ENCODE measurements at regions not wholly inside any gene's neighbourhood (a gene's known extent, or its start where the extent isn't known, plus 50 kb on each side); places are given as distances from the start of the nearest gene placed in this dataset.

- DNase-seq, result no peak
- ChIA-PET POLR2A (no interaction called here), CTCF (no interaction called here)
- Mint-ChIP-seq H3K27ac (no peak overlapping the region), H3K4me3 (no peak overlapping the region), H3K36me3 (ENCODE audit: low read depth) (no peaks in the 10 kb centered on the region), H3K27me3 (ENCODE audit: low read depth) (no peaks in the 10 kb centered on the region), H3K9me3 (ENCODE audit: insufficient read depth) (peaks cover 5% of the 10 kb centered on the region), H3K4me1 (ENCODE audit: low read depth) (no peaks in the 10 kb centered on the region)
- no peak for ATAC-seq
These were observed 479.4 kb downstream of the TLR4 start for GRCh38 chr9:118183576-118183975.

- Mint-ChIP-seq H3K9me3 (ENCODE audit: insufficient read depth) (peaks cover 5% of the 10 kb centered on the region), H3K4me3 (no peak overlapping the region), H3K4me1 (ENCODE audit: low read depth) (no peaks in the 10 kb centered on the region), H3K27me3 (ENCODE audit: low read depth) (no peaks in the 10 kb centered on the region), H3K27ac (no peak overlapping the region), H3K36me3 (ENCODE audit: low read depth) (no peaks in the 10 kb centered on the region)
- DNase-seq, result no peak
- ATAC-seq, result no peak
- ChIA-PET CTCF (no interaction called here), POLR2A (no interaction called here)
These were observed 483.2 kb downstream of the TLR4 start for GRCh38 chr9:118187408-118187807.

- no peak overlapping the region for H3K27ac Mint-ChIP-seq
- CTCF ChIA-PET, result no interaction called here
- H3K4me1 Mint-ChIP-seq (ENCODE audit: low read depth), result no peaks in the 10 kb centered on the region
- H3K9me3 Mint-ChIP-seq (ENCODE audit: insufficient read depth), result peaks cover 5% of the 10 kb centered on the region
- H3K4me3 Mint-ChIP-seq, result no peak overlapping the region
- DNase-seq (no peak), ATAC-seq (no peak)
- POLR2A ChIA-PET, result no interaction called here
- no peaks in the 10 kb centered on the region for H3K27me3 Mint-ChIP-seq (ENCODE audit: low read depth)
- no peaks in the 10 kb centered on the region for H3K36me3 Mint-ChIP-seq (ENCODE audit: low read depth)
These were observed 485.4 kb downstream of the TLR4 start for GRCh38 chr9:118189615-118190014.

GRCh38 chr9:118192807-118193206 lies 488.6 kb downstream of the TLR4 start:
- H3K4me1 Mint-ChIP-seq (ENCODE audit: low read depth), result no peaks in the 10 kb centered on the region
- ChIA-PET POLR2A (no interaction called here), CTCF (no interaction called here)
- no peak overlapping the region for H3K27ac Mint-ChIP-seq
- no peaks in the 10 kb centered on the region for H3K27me3 Mint-ChIP-seq (ENCODE audit: low read depth)
- H3K9me3 Mint-ChIP-seq (ENCODE audit: insufficient read depth), result peaks cover 5% of the 10 kb centered on the region
- no peaks in the 10 kb centered on the region for H3K36me3 Mint-ChIP-seq (ENCODE audit: low read depth)
- DNase-seq (no peak), ATAC-seq (no peak)
- no peak overlapping the region for H3K4me3 Mint-ChIP-seq

- Mint-ChIP-seq H3K27me3 (ENCODE audit: low read depth) (no peaks in the 10 kb centered on the region), H3K9me3 (ENCODE audit: insufficient read depth) (no peaks in the 10 kb centered on the region), H3K4me3 (no peak overlapping the region), H3K4me1 (ENCODE audit: low read depth) (no peaks in the 10 kb centered on the region), H3K36me3 (ENCODE audit: low read depth) (no peaks in the 10 kb centered on the region), H3K27ac (no peak overlapping the region)
- CTCF ChIA-PET, result no interaction called here
- POLR2A ChIA-PET, result no interaction called here
- no peak for DNase-seq
- no peak for ATAC-seq
These were observed 505.1 kb downstream of the TLR4 start for GRCh38 chr9:118209343-118209742.

- Mint-ChIP-seq H3K9me3 (ENCODE audit: insufficient read depth) (no peaks in the 10 kb centered on the region), H3K4me1 (ENCODE audit: low read depth) (no peaks in the 10 kb centered on the region), H3K27me3 (ENCODE audit: low read depth) (no peaks in the 10 kb centered on the region), H3K4me3 (no peak overlapping the region), H3K27ac (no peak overlapping the region), H3K36me3 (ENCODE audit: low read depth) (no peaks in the 10 kb centered on the region)
- ATAC-seq (no peak), DNase-seq (no peak)
- ChIA-PET CTCF (no interaction called here), POLR2A (no interaction called here)
These were observed 511.3 kb downstream of the TLR4 start for GRCh38 chr9:118215549-118215948.

- no peaks in the 10 kb centered on the region for H3K27me3 Mint-ChIP-seq (ENCODE audit: low read depth)
- no peak for ATAC-seq
- no peak overlapping the region for H3K4me3 Mint-ChIP-seq
- H3K27ac Mint-ChIP-seq, result no peak overlapping the region
- ChIA-PET CTCF (no interaction called here), POLR2A (no interaction called here)
- no peak for DNase-seq
- no peaks in the 10 kb centered on the region for H3K36me3 Mint-ChIP-seq (ENCODE audit: low read depth)
- H3K4me1 Mint-ChIP-seq (ENCODE audit: low read depth), result no peaks in the 10 kb centered on the region
- peaks cover 3% of the 10 kb centered on the region for H3K9me3 Mint-ChIP-seq (ENCODE audit: insufficient read depth)
These were observed 518.2 kb downstream of the TLR4 start for GRCh38 chr9:118222375-118222774.

GRCh38 chr9:118223111-118223510 lies 518.9 kb downstream of the TLR4 start:
- CTCF ChIA-PET, result no interaction called here

GRCh38 chr9:118230329-118230728 lies 526.1 kb downstream of the TLR4 start:
- ATAC-seq (no peak), DNase-seq (no peak)
- no peaks in the 10 kb centered on the region for H3K27me3 Mint-ChIP-seq (ENCODE audit: low read depth)
- H3K36me3 Mint-ChIP-seq (ENCODE audit: low read depth), result no peaks in the 10 kb centered on the region
- no peak overlapping the region for H3K27ac Mint-ChIP-seq
- CTCF ChIA-PET, result no interaction called here
- H3K4me1 Mint-ChIP-seq (ENCODE audit: low read depth), result no peaks in the 10 kb centered on the region
- POLR2A ChIA-PET, result no interaction called here
- no peak overlapping the region for H3K4me3 Mint-ChIP-seq
- H3K9me3 Mint-ChIP-seq (ENCODE audit: insufficient read depth), result no peaks in the 10 kb centered on the region

More at GRCh38 chr9:118223111-118223510, 518.9 kb downstream of the TLR4 start:
- ATAC-seq, result no peak
- Mint-ChIP-seq H3K36me3 (ENCODE audit: low read depth) (no peaks in the 10 kb centered on the region), H3K27ac (no peak overlapping the region), H3K4me3 (no peak overlapping the region), H3K27me3 (ENCODE audit: low read depth) (no peaks in the 10 kb centered on the region), H3K4me1 (ENCODE audit: low read depth) (no peaks in the 10 kb centered on the region), H3K9me3 (ENCODE audit: insufficient read depth) (peaks cover 3% of the 10 kb centered on the region)
- no peak for DNase-seq
- POLR2A ChIA-PET, result no interaction called here

GRCh38 chr9:118236625-118237024 lies 532.4 kb downstream of the TLR4 start:
- no peaks in the 10 kb centered on the region for H3K36me3 Mint-ChIP-seq (ENCODE audit: low read depth)
- H3K9me3 Mint-ChIP-seq (ENCODE audit: insufficient read depth), result peaks cover 4% of the 10 kb centered on the region
- POLR2A ChIA-PET, result no interaction called here
- ATAC-seq, result no peak
- CTCF ChIA-PET, result no interaction called here
- no peak overlapping the region for H3K4me3 Mint-ChIP-seq
- no peaks in the 10 kb centered on the region for H3K4me1 Mint-ChIP-seq (ENCODE audit: low read depth)
- no peak overlapping the region for H3K27ac Mint-ChIP-seq
- H3K27me3 Mint-ChIP-seq (ENCODE audit: low read depth), result no peaks in the 10 kb centered on the region
- no peak for DNase-seq

GRCh38 chr9:118238139-118238538 lies 533.9 kb downstream of the TLR4 start:
- Mint-ChIP-seq H3K27me3 (ENCODE audit: low read depth) (no peaks in the 10 kb centered on the region), H3K9me3 (ENCODE audit: insufficient read depth) (peaks cover 5% of the 10 kb centered on the region), H3K4me1 (ENCODE audit: low read depth) (no peaks in the 10 kb centered on the region), H3K4me3 (no peak overlapping the region), H3K27ac (no peak overlapping the region), H3K36me3 (ENCODE audit: low read depth) (no peaks in the 10 kb centered on the region)
- ChIA-PET CTCF (no interaction called here), POLR2A (no interaction called here)
- DNase-seq, result no peak
- ATAC-seq, result no peak

- no peak overlapping the region for H3K4me3 Mint-ChIP-seq
These were observed 547.8 kb downstream of the TLR4 start for GRCh38 chr9:118252027-118252426.

GRCh38 chr9:118262191-118262590 lies 558.0 kb downstream of the TLR4 start:
- CTCF ChIA-PET, result interaction anchor here (0.6 kb wide), 1 partner anchor 30 kb away, joined by 3 read pairs; no protein-coding TSS in a partner anchor
- ATAC-seq, result no peak

More at GRCh38 chr9:118252027-118252426, 547.8 kb downstream of the TLR4 start:
- H3K36me3 Mint-ChIP-seq (ENCODE audit: low read depth), result no peaks in the 10 kb centered on the region
- CTCF ChIA-PET, result no interaction called here
- no peaks in the 10 kb centered on the region for H3K9me3 Mint-ChIP-seq (ENCODE audit: insufficient read depth)
- no peak overlapping the region for H3K27ac Mint-ChIP-seq
- H3K4me1 Mint-ChIP-seq (ENCODE audit: low read depth), result no peaks in the 10 kb centered on the region
- H3K27me3 Mint-ChIP-seq (ENCODE audit: low read depth), result no peaks in the 10 kb centered on the region
- POLR2A ChIA-PET, result no interaction called here
- ATAC-seq (no peak), DNase-seq (no peak)

More at GRCh38 chr9:118262191-118262590, 558.0 kb downstream of the TLR4 start:
- Mint-ChIP-seq H3K27me3 (ENCODE audit: low read depth) (no peaks in the 10 kb centered on the region), H3K4me3 (no peak overlapping the region), H3K36me3 (ENCODE audit: low read depth) (no peaks in the 10 kb centered on the region), H3K9me3 (ENCODE audit: insufficient read depth) (peaks cover 8% of the 10 kb centered on the region), H3K27ac (no peak overlapping the region), H3K4me1 (ENCODE audit: low read depth) (no peaks in the 10 kb centered on the region)
- POLR2A ChIA-PET, result no interaction called here
- DNase-seq, result no peak

Data from activated CD8-positive, alpha-beta T cell treated with anti-CD3 and anti-CD28 coated beads, Interleukin-2, amount 10 ng/mL, durations not matched to agents 7 days and 5 days (primary cell).